ENCODE measurements at regions not wholly inside any gene's neighbourhood (a gene's known extent, or its start where the extent isn't known, plus 50 kb on each side); places are given as distances from the start of the nearest gene placed in this dataset.

DNA sequence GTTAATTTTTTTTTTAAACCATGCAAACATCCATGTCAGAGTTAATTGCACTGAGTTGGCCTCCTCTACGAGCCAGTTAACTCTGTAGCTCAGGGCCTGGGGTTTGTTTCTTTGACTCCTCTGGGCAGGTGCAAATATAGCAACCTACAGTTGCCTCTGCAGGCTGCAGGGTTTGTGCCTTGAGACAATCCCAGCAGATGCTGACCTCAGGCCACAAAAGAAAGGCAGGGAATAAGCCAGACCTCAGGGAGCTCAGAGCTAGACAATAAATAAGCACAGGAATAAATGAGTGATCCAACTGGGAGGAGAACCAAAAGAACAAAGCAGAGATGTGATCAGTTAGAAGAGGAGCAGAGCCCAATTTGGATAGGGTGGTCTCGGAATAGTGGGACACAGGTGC is 390.8 kb downstream of the SHANK2 start:
- Histone ChIP-seq H3K4me2 (ENCODE audit: insufficient read depth, low read length) (no peak overlapping the region), H3K4me3 (ENCODE audit: insufficient read depth, low read length) (no peak overlapping the region), H3K36me3 (ENCODE audit: insufficient read depth, low read length) (no peaks in the 10 kb centered on the region), H3K4me1 (ENCODE audit: insufficient read depth, low read length) (no peaks in the 10 kb centered on the region), H4K20me1 (ENCODE audit: insufficient read depth, low read length) (no peaks in the 10 kb centered on the region), H3K27ac (ENCODE audit: low read depth, low read length) (no peak overlapping the region), H3K27me3 (ENCODE audit: insufficient read depth, low read length) (no peaks in the 10 kb centered on the region), H3K79me2 (ENCODE audit: insufficient read depth, low read length) (no peaks in the 10 kb centered on the region), H3K9me3 (ENCODE audit: low read depth, low read length) (no peaks in the 10 kb centered on the region), H2AFZ (ENCODE audit: low read length) (no peak overlapping the region)
- TF ChIP-seq, protein P1, sequence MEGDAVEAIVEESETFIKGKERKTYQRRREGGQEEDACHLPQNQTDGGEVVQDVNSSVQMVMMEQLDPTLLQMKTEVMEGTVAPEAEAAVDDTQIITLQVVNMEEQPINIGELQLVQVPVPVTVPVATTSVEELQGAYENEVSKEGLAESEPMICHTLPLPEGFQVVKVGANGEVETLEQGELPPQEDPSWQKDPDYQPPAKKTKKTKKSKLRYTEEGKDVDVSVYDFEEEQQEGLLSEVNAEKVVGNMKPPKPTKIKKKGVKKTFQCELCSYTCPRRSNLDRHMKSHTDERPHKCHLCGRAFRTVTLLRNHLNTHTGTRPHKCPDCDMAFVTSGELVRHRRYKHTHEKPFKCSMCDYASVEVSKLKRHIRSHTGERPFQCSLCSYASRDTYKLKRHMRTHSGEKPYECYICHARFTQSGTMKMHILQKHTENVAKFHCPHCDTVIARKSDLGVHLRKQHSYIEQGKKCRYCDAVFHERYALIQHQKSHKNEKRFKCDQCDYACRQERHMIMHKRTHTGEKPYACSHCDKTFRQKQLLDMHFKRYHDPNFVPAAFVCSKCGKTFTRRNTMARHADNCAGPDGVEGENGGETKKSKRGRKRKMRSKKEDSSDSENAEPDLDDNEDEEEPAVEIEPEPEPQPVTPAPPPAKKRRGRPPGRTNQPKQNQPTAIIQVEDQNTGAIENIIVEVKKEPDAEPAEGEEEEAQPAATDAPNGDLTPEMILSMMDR (IDR thresholded peaks at IDR 0.05; ENCODE audit: extremely low read depth, low read depth, low read length) = no peak
- no peak for DNase-seq (ENCODE audit: insufficient read length, low spot score, missing footprints)

DNA sequence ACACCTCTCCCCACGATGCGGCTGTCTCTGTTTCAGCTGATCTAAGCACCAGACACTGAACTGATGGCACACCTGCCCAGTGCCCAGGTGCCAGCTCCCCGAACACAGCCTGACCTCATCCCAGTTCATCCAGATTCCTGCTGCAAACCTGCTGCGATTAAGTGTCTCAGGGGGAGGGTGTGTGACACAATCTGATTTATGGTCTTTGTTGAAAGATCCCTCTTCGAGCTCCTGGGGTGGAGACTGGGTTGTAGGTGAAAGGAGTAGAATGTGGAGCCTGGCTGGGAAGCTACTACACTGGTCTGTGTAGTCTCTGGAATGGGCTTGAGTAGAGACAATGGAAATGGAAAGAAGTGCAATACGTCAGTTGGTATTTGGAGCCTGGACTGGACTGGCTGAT is 390.3 kb downstream of the SHANK2 start:
- H3K4me3 ChIP-seq (ENCODE audit: insufficient read depth, low read length) = no peak overlapping the region
- DNase-seq (ENCODE audit: insufficient read length, low spot score, missing footprints) = no peak
- TF ChIP-seq, protein P1 (IDR thresholded peaks at IDR 0.05; ENCODE audit: extremely low read depth, low read depth, low read length) = no peak
- no peak overlapping the region for H3K27ac ChIP-seq (ENCODE audit: low read depth, low read length)
- H4K20me1 ChIP-seq (ENCODE audit: insufficient read depth, low read length) = no peaks in the 10 kb centered on the region
- no peaks in the 10 kb centered on the region for H3K9me3 ChIP-seq (ENCODE audit: low read depth, low read length)
- no peaks in the 10 kb centered on the region for H3K79me2 ChIP-seq (ENCODE audit: insufficient read depth, low read length)
- no peak overlapping the region for H3K4me2 ChIP-seq (ENCODE audit: insufficient read depth, low read length)
- H2AFZ ChIP-seq (ENCODE audit: low read length) = no peak overlapping the region
- H3K36me3 ChIP-seq (ENCODE audit: insufficient read depth, low read length) = no peaks in the 10 kb centered on the region
- no peaks in the 10 kb centered on the region for H3K27me3 ChIP-seq (ENCODE audit: insufficient read depth, low read length)
- no peaks in the 10 kb centered on the region for H3K4me1 ChIP-seq (ENCODE audit: insufficient read depth, low read length)

DNA sequence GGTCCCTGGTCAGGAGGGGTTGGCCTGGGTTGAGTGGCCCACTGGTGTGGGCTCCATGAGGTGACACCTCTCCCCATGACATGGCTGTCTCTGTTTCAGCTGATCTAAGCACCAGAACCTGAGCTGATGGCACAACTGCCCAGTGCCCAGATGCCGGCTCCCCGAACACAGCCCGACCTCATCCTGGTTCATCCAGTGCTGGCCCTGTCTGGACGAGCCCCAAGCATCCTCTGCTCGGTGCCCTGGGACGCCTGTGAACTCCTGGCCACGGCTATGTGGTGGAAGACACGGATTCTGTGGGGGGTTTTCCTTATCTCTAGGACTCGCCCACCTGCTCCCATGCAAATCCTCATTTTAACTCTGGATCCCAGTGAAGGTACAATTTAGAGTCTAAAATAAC is 389.2 kb downstream of the SHANK2 start:
- Histone ChIP-seq H3K79me2 (ENCODE audit: insufficient read depth, low read length) (no peaks in the 10 kb centered on the region), H3K27ac (ENCODE audit: low read depth, low read length) (no peak overlapping the region), H2AFZ (ENCODE audit: low read length) (no peak overlapping the region), H3K27me3 (ENCODE audit: insufficient read depth, low read length) (no peaks in the 10 kb centered on the region), H3K36me3 (ENCODE audit: insufficient read depth, low read length) (no peaks in the 10 kb centered on the region), H3K4me2 (ENCODE audit: insufficient read depth, low read length) (no peak overlapping the region), H3K9me3 (ENCODE audit: low read depth, low read length) (no peaks in the 10 kb centered on the region), H3K4me3 (ENCODE audit: insufficient read depth, low read length) (no peak overlapping the region), H3K4me1 (ENCODE audit: insufficient read depth, low read length) (no peaks in the 10 kb centered on the region), H4K20me1 (ENCODE audit: insufficient read depth, low read length) (no peaks in the 10 kb centered on the region)
- TF ChIP-seq, protein P1 (IDR thresholded peaks at IDR 0.05; ENCODE audit: extremely low read depth, low read depth, low read length) = no peak
- DNase-seq (ENCODE audit: insufficient read length, low spot score, missing footprints) = no peak

DNA sequence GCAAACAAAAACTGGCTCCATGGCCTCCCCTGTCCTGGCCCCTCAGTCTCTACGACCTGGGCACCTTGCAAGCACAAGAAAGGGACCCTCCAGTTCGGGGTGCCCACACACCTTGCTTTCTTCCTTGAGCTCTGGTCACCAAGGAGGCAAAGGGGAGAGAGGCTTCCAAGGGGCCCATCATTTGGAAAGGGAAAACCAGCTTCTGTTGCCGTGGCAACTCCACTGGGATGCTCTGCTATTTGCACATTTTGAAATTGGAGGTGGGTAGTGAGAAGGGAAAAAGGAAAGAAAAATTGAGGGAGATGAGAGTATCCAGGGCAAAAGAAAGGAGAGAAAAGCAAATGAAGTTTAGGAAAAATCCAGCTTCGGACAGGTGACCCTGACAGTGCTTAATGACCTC is 388.4 kb downstream of the SHANK2 start:
- Histone ChIP-seq H3K4me3 (ENCODE audit: insufficient read depth, low read length) (no peak overlapping the region), H3K9me3 (ENCODE audit: low read depth, low read length) (no peaks in the 10 kb centered on the region), H3K4me1 (ENCODE audit: insufficient read depth, low read length) (no peaks in the 10 kb centered on the region), H2AFZ (ENCODE audit: low read length) (no peak overlapping the region), H3K27me3 (ENCODE audit: insufficient read depth, low read length) (no peaks in the 10 kb centered on the region), H3K79me2 (ENCODE audit: insufficient read depth, low read length) (no peaks in the 10 kb centered on the region), H3K4me2 (ENCODE audit: insufficient read depth, low read length) (no peak overlapping the region), H3K36me3 (ENCODE audit: insufficient read depth, low read length) (no peaks in the 10 kb centered on the region), H3K27ac (ENCODE audit: low read depth, low read length) (no peak overlapping the region), H4K20me1 (ENCODE audit: insufficient read depth, low read length) (no peaks in the 10 kb centered on the region)
- TF ChIP-seq, protein P1 (IDR thresholded peaks at IDR 0.05; ENCODE audit: extremely low read depth, low read depth, low read length) = no peak
- DNase-seq (ENCODE audit: insufficient read length, low spot score, missing footprints) = no peak

Measured in osteoblast (primary cell).